HG02852 (cell line): ENCODE measurements at regions not wholly inside any gene's neighbourhood (a gene's known extent, or its start where the extent isn't known, plus 50 kb on each side); places are given as distances from the start of the nearest gene placed in this dataset.

Source experiments
- ATAC-seq: cut with Tn5 transposase; IDR thresholded peaks from one replicate; pipeline ENCODE4 v1.9.1; 2021; ENCODE audit warnings: mild to moderate bottlenecking, moderate library complexity; ENCODE audit not compliant: unreplicated experiment

GRCh38 chr10:58995058-58995596 is 181.3 kb upstream of the PHYHIPL start:
- ATAC-seq, result no peak

- no peak for ATAC-seq
Observed at GRCh38 chr10:58996063-58996462, 180.4 kb upstream of the PHYHIPL start.

DNA sequence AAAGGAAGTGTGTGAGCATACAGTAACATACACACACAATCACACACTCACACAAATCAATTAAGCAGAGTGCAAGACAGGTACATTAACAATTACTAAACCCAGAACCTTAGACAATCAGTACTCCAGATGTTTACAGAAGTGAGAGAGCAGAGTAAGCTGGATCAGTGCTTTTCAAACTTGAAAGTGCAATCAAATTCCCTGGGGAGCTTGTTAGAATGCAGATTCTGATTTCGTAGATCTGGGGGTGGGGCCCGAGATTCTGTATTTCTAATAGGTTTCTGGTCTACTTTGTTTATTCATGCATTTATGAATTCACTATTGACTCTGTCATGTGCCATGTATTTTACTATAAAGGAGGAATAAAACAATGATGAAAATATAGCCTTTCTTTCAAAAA is 179.6 kb upstream of the PHYHIPL start:
- ATAC-seq, result no peak

DNA sequence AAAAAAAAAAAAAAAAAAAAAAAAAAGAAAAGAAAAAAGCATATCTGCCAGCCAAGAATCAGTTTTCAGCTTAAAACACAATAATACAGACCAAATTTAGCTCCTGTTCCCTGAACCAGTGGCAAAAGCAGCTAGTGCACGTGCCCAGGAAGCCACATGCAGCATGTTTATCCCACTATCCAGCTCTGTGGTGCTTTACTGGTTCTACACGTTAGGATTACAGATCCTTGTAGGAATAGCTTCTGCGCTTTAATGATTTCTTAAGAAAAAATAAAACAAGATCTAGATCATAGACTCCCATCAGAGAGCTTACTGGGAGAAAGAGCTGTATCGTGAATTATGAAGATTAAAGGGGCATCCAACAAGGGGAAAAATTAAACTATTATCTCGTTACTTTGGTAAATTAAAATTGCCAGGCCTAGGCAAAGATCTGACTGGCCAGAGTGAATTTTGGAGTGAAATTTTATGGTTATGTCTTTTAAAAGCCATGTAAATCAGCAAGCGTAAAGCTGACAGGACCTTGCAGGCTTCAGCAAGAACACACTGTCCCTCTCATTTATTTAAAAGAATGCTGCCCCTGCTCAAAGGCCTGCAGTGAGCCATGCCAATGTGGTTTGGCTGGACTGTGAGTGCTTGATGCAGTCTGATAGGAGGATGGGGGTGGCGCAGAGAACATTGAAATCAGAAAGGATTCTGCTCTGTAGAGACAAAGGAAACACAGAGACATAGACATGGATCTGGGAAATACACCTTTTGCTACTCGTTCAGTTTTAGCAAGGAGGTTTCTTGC is 177.3 kb upstream of the PHYHIPL start:
- ATAC-seq, result no peak

GRCh38 chr10:59000162-59000825 is 176.1 kb upstream of the PHYHIPL start:
- no peak for ATAC-seq

- ATAC-seq, result no peak
Observed at GRCh38 chr10:59002011-59002410, 174.4 kb upstream of the PHYHIPL start.

DNA sequence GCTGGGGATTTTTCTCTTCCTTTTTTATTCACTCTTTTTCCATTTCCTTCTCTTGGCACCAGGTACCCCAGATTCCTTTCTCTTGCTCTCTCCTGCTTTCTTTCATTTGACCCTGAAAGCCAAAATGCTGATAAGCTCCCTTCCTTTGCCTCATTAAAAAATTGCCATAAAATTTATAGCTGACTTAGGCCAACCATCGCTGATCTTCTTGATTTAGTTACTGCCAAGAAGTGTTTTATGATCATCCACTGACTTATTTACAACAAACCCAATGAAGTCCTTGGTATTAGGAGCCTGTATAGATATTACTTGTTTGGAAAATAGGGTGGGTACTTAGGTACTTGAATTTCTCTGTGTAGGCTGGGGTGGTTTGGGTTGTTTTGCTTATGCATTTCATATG is 173.2 kb upstream of the PHYHIPL start:
- no peak for ATAC-seq

GRCh38 chr10:59004392-59004791 is 172.1 kb upstream of the PHYHIPL start:
- peak; percentile 48 for ATAC-seq

GRCh38 chr10:59006511-59007306 is 169.7 kb upstream of the PHYHIPL start:
- ATAC-seq, result no peak

DNA sequence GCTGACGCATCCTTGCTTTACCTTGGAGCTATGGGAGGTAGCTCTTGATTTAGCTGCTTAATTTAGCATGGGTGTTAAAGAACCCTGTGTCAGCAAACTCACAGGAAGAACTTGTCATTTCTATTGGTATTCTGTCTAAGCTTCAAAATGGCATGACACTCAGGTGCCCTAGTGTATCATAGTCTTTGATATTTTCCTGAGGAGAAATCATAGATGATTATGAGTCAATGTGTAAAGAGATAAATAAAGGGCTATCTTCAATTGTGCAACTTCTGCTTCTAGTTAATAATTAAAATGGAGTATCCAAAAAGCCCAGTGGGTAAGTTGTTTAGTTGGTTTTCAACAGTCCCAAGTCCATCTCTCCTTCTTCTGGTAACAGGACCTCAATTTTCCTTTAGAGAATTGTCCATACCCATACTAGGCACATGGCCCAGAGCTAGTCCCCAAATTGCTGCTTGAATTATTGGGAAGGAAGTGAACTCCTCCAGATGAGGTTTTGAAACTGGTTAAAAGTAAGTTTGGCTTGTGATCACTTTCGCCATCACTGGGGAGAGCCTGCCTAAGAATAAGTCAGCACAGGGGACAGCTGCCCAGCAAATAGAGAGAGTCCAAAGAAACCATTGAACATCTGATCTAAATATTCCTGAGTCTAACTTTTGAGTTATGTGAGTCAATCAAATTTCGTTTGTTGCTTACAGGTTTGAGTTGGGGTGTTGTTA is 169.0 kb upstream of the PHYHIPL start:
- ATAC-seq, result no peak

DNA sequence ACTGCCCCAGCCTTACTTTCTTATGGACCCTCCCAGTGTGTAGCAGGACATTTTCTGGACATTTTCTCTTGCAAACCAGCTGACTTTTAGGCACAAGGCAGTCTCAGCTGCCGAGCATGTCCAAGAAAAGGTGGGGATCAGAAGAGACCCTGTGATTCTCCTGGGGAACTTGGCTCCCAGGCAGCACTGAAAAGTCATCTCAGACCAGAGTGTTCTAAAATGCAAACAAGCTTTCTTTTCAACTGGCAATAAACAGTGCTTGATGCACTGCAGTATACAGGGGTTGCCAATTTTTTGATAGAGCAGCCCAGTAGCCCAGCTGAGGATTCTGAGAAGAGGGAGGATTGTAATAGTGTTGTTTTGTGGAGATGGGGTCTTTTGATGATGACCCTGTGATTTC is 168.0 kb upstream of the PHYHIPL start:
- ATAC-seq, result no peak

GRCh38 chr10:59011972-59012632 is 164.3 kb upstream of the PHYHIPL start:
- ATAC-seq, result no peak

DNA sequence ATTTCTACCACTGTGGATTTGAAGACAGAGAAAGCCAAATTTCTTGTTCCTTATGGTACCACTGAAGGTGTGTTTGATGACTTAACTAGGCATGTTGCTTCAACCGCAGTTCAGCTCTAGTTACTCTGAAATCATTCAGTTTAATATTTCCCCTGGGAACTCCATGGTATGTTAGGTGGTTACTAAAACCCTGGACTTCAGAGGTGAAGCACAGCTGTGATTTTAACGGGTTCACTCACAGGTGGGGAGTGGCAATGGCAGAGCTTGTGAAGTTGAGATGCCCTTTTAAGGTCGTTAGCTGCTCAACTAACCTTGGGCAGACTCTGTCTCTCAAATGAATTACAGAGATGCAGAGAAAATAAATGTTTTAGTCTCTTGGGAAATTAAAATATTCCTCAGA is 163.6 kb upstream of the PHYHIPL start:
- no peak for ATAC-seq

- ATAC-seq, result no peak
Observed at GRCh38 chr10:59016043-59016442, 160.4 kb upstream of the PHYHIPL start.

DNA sequence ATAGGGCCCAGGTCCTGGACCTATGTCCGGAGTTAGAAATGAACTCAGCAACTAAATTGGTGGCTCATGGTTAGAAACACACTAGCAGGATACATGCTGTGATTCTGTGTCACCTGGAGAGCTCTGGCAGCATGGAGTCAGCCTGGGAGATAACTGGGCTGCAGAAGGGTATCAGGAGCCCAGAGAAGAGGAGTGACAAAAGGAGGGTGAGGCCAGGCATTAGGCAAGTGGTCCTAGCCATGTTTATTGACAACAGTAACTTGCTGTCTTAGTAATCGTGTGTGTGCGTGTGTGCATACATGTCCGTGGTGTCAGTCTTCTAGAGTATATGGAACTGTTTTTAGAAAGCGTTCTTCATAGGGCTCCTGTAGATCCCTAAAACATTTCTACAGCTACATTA is 157.5 kb upstream of the PHYHIPL start:
- no peak for ATAC-seq

DNA sequence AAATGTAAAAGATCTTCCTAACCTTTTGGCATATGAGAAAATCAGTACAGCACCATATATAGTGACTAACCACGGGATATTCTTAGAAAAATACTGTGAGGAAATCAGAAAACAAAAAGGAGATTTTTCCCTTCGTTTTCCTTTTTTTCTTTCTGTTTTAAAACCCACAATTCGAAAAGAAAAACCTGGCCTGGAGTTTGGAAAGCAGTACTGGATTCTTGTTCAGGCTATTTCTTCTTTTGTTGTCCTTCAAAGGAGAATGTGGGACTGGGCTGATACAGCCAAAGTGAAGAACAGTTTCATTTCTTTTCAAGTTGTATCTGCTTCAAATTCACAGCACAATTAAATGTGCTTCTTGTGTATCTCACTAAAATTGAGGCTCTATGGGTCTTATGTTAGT is 156.8 kb upstream of the PHYHIPL start:
- no peak for ATAC-seq

DNA sequence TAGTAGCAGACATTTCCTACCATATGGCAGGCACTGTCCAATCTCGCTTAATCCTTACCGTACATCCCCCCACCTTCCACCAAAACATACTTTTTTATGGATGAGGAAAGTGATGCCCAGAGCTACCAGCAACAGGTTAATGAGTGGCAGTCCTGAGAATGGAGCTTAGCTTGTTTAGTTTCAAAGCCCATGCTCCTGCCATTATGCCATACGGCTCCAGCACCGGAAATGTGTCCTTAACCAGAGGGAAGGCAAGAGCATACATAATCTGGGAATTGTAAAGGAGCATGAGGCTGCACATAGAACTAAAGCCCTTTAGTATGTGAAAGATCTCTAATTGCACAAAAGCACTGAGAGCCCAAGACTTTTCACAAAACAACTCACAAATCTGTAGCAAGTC is 155.9 kb upstream of the PHYHIPL start:
- ATAC-seq, result no peak

- no peak for ATAC-seq
Observed at GRCh38 chr10:59025981-59026765, 150.3 kb upstream of the PHYHIPL start.

GRCh38 chr10:59027975-59028655 is 148.3 kb upstream of the PHYHIPL start:
- ATAC-seq, result no peak
